ENCODE measurements at regions not wholly inside any gene's neighbourhood (a gene's known extent, or its start where the extent isn't known, plus 50 kb on each side); places are given as distances from the start of the nearest gene placed in this dataset.
"Not testable (repeated sequence)": the region's sequence is repeated elsewhere in the genome, so short reads cannot be mapped to it uniquely, and the experiment has no call there.

- TF ChIP-seq POLR2A (IDR thresholded peaks at IDR 0.05; ENCODE audit: low read depth, low read length) = no peak
- TF ChIP-seq POLR2AphosphoS5 (IDR thresholded peaks at IDR 0.05; ENCODE audit: low read depth, low read length) = no peak
- TF ChIP-seq POU2F2 (IDR thresholded peaks at IDR 0.05; ENCODE audit: low read depth, low read length) = no peak
- TF ChIP-seq SPI1 (IDR thresholded peaks at IDR 0.05; ENCODE audit: low read depth, low read length) = no peak
- no peak for TF ChIP-seq TAF1 (IDR thresholded peaks at IDR 0.05; ENCODE audit: low read depth, low read length)
- FAIRE-seq = no peak
- no peak for DNase-seq (ENCODE audit: insufficient read length, low spot score)
These were observed 351.8 kb upstream of the SORCS1 start for GRCh38 chr10:107516349-107516748.

- FAIRE-seq; DNase-seq (ENCODE audit: insufficient read length, low spot score): not testable (repeated sequence)
These were observed 339.5 kb upstream of the SORCS1 start for GRCh38 chr10:107504011-107504410.

GRCh38 chr10:107502229-107502985 is 337.9 kb upstream of the SORCS1 start:
- FAIRE-seq (no peak), DNase-seq (ENCODE audit: insufficient read length, low spot score) (no peak)
- TF ChIP-seq SPI1 (IDR thresholded peaks at IDR 0.05; ENCODE audit: low read depth, low read length) (no peak), POU2F2 (IDR thresholded peaks at IDR 0.05; ENCODE audit: low read depth, low read length) (no peak), PAX5 (IDR thresholded peaks at IDR 0.05; ENCODE audit: insufficient read depth, low read length, severe bottlenecking) (no peak), POLR2AphosphoS5 (IDR thresholded peaks at IDR 0.05; ENCODE audit: low read depth, low read length) (no peak), TAF1 (IDR thresholded peaks at IDR 0.05; ENCODE audit: low read depth, low read length) (no peak), POLR2A (IDR thresholded peaks at IDR 0.05; ENCODE audit: low read depth, low read length) (no peak)

- no peak for FAIRE-seq
- no peak for DNase-seq (ENCODE audit: insufficient read length, low spot score)
- TF ChIP-seq PAX5 (IDR thresholded peaks at IDR 0.05; ENCODE audit: insufficient read depth, low read length, severe bottlenecking) (no peak), TAF1 (IDR thresholded peaks at IDR 0.05; ENCODE audit: low read depth, low read length) (no peak), POLR2A (IDR thresholded peaks at IDR 0.05; ENCODE audit: low read depth, low read length) (no peak), POU2F2 (IDR thresholded peaks at IDR 0.05; ENCODE audit: low read depth, low read length) (no peak), SPI1 (IDR thresholded peaks at IDR 0.05; ENCODE audit: low read depth, low read length) (no peak), POLR2AphosphoS5 (IDR thresholded peaks at IDR 0.05; ENCODE audit: low read depth, low read length) (no peak)
These were observed 334.5 kb upstream of the SORCS1 start for GRCh38 chr10:107498983-107499382.

- DNase-seq (ENCODE audit: insufficient read length, low spot score) (no peak), FAIRE-seq (no peak)
- TF ChIP-seq SPI1 (IDR thresholded peaks at IDR 0.05; ENCODE audit: low read depth, low read length) (no peak), POLR2AphosphoS5 (IDR thresholded peaks at IDR 0.05; ENCODE audit: low read depth, low read length) (no peak), POLR2A (IDR thresholded peaks at IDR 0.05; ENCODE audit: low read depth, low read length) (no peak), POU2F2 (IDR thresholded peaks at IDR 0.05; ENCODE audit: low read depth, low read length) (no peak), PAX5 (IDR thresholded peaks at IDR 0.05; ENCODE audit: insufficient read depth, low read length, severe bottlenecking) (no peak), TAF1 (IDR thresholded peaks at IDR 0.05; ENCODE audit: low read depth, low read length) (no peak)
These were observed 332.5 kb upstream of the SORCS1 start for GRCh38 chr10:107497024-107497423.

GRCh38 chr10:107496594-107496993 is 332.1 kb upstream of the SORCS1 start:
- FAIRE-seq (no peak), DNase-seq (ENCODE audit: insufficient read length, low spot score) (no peak)
- no peak for TF ChIP-seq POLR2A (IDR thresholded peaks at IDR 0.05; ENCODE audit: low read depth, low read length)
- TF ChIP-seq POU2F2 (IDR thresholded peaks at IDR 0.05; ENCODE audit: low read depth, low read length) = no peak
- TF ChIP-seq TAF1 (IDR thresholded peaks at IDR 0.05; ENCODE audit: low read depth, low read length) = no peak
- TF ChIP-seq SPI1 (IDR thresholded peaks at IDR 0.05; ENCODE audit: low read depth, low read length) = no peak
- no peak for TF ChIP-seq PAX5 (IDR thresholded peaks at IDR 0.05; ENCODE audit: insufficient read depth, low read length, severe bottlenecking)
- no peak for TF ChIP-seq POLR2AphosphoS5 (IDR thresholded peaks at IDR 0.05; ENCODE audit: low read depth, low read length)

GRCh38 chr10:107492389-107492788 is 327.9 kb upstream of the SORCS1 start:
- TF ChIP-seq SPI1 (IDR thresholded peaks at IDR 0.05; ENCODE audit: low read depth, low read length) (peak; percentile 53), POU2F2 (IDR thresholded peaks at IDR 0.05; ENCODE audit: low read depth, low read length) (no peak)
- no peak for DNase-seq (ENCODE audit: insufficient read length, low spot score)
- no peak for FAIRE-seq

- TF ChIP-seq PAX5 (IDR thresholded peaks at IDR 0.05; ENCODE audit: insufficient read depth, low read length, severe bottlenecking) (no peak), POLR2AphosphoS5 (IDR thresholded peaks at IDR 0.05; ENCODE audit: low read depth, low read length) (no peak), TAF1 (IDR thresholded peaks at IDR 0.05; ENCODE audit: low read depth, low read length) (no peak), POU2F2 (IDR thresholded peaks at IDR 0.05; ENCODE audit: low read depth, low read length) (no peak)
- FAIRE-seq (no peak), DNase-seq (ENCODE audit: insufficient read length, low spot score) (no peak)
These were observed 325.9 kb upstream of the SORCS1 start for GRCh38 chr10:107490389-107490788.

GRCh38 chr10:107487284-107487683 is 322.8 kb upstream of the SORCS1 start:
- no peak for FAIRE-seq
- no peak for TF ChIP-seq POU2F2 (IDR thresholded peaks at IDR 0.05; ENCODE audit: low read depth, low read length)
- TF ChIP-seq POLR2AphosphoS5 (IDR thresholded peaks at IDR 0.05; ENCODE audit: low read depth, low read length) = no peak
- no peak for TF ChIP-seq SPI1 (IDR thresholded peaks at IDR 0.05; ENCODE audit: low read depth, low read length)
- TF ChIP-seq PAX5 (IDR thresholded peaks at IDR 0.05; ENCODE audit: insufficient read depth, low read length, severe bottlenecking) = no peak
- no peak for TF ChIP-seq TAF1 (IDR thresholded peaks at IDR 0.05; ENCODE audit: low read depth, low read length)
- no peak for TF ChIP-seq POLR2A (IDR thresholded peaks at IDR 0.05; ENCODE audit: low read depth, low read length)

GRCh38 chr10:107485019-107485418 is 320.5 kb upstream of the SORCS1 start:
- FAIRE-seq = no peak
- no peak for TF ChIP-seq PAX5 (IDR thresholded peaks at IDR 0.05; ENCODE audit: insufficient read depth, low read length, severe bottlenecking)
- no peak for TF ChIP-seq TAF1 (IDR thresholded peaks at IDR 0.05; ENCODE audit: low read depth, low read length)
- TF ChIP-seq POLR2A (IDR thresholded peaks at IDR 0.05; ENCODE audit: low read depth, low read length) = no peak
- no peak for TF ChIP-seq SPI1 (IDR thresholded peaks at IDR 0.05; ENCODE audit: low read depth, low read length)
- TF ChIP-seq POLR2AphosphoS5 (IDR thresholded peaks at IDR 0.05; ENCODE audit: low read depth, low read length) = no peak
- no peak for TF ChIP-seq POU2F2 (IDR thresholded peaks at IDR 0.05; ENCODE audit: low read depth, low read length)
- no peak for DNase-seq (ENCODE audit: insufficient read length, low spot score)

More at GRCh38 chr10:107487284-107487683, 322.8 kb upstream of the SORCS1 start:
- DNase-seq (ENCODE audit: insufficient read length, low spot score) = no peak
